Glutamatergic neuron (in vitro differentiated cells): ENCODE measurements at regions not wholly inside any gene's neighbourhood (a gene's known extent, or its start where the extent isn't known, plus 50 kb on each side); places are given as distances from the start of the nearest gene placed in this dataset.

Source experiments
- DNase-seq: peaks from one replicate; pipeline ENCODE4 v3.0.0; 2022
- H3K27ac Mint-ChIP-seq: one replicate; pipeline ENCODE4 v1.8.0; 2020; ENCODE audit warnings: mild to moderate bottlenecking, mixed read lengths, inconsistent platforms; ENCODE audit not compliant: unreplicated experiment
- H3K27me3 Mint-ChIP-seq: one replicate; pipeline ENCODE4 v1.8.0; 2020; ENCODE audit warnings: mild to moderate bottlenecking, moderate library complexity, mixed read lengths, inconsistent platforms; ENCODE audit not compliant: unreplicated experiment
- H3K36me3 Mint-ChIP-seq: one replicate; pipeline ENCODE4 v1.8.0; 2020; ENCODE audit warnings: mild to moderate bottlenecking, mixed read lengths, inconsistent platforms; ENCODE audit not compliant: unreplicated experiment
- H3K4me1 Mint-ChIP-seq: one replicate; pipeline ENCODE4 v1.8.0; 2020; ENCODE audit warnings: mild to moderate bottlenecking, low read depth, mixed read lengths, inconsistent platforms; ENCODE audit not compliant: unreplicated experiment
- H3K4me3 Mint-ChIP-seq: one replicate; pipeline ENCODE4 v1.8.0; 2020; ENCODE audit warnings: mild to moderate bottlenecking, mixed read lengths, inconsistent platforms; ENCODE audit not compliant: unreplicated experiment
- H3K9me3 Mint-ChIP-seq: one replicate; pipeline ENCODE4 v1.8.0; 2020; ENCODE audit warnings: mild to moderate bottlenecking, moderate library complexity, mixed read lengths, inconsistent platforms; ENCODE audit not compliant: unreplicated experiment
- TF ChIP-seq, protein P1 (sequence below): fragments of 200-600 bp; sonication (generic); IDR thresholded peaks from one replicate; pipeline ENCODE4 v1.5.0; 2021; ENCODE audit not compliant: partially characterized antibody, unreplicated experiment

DNA sequence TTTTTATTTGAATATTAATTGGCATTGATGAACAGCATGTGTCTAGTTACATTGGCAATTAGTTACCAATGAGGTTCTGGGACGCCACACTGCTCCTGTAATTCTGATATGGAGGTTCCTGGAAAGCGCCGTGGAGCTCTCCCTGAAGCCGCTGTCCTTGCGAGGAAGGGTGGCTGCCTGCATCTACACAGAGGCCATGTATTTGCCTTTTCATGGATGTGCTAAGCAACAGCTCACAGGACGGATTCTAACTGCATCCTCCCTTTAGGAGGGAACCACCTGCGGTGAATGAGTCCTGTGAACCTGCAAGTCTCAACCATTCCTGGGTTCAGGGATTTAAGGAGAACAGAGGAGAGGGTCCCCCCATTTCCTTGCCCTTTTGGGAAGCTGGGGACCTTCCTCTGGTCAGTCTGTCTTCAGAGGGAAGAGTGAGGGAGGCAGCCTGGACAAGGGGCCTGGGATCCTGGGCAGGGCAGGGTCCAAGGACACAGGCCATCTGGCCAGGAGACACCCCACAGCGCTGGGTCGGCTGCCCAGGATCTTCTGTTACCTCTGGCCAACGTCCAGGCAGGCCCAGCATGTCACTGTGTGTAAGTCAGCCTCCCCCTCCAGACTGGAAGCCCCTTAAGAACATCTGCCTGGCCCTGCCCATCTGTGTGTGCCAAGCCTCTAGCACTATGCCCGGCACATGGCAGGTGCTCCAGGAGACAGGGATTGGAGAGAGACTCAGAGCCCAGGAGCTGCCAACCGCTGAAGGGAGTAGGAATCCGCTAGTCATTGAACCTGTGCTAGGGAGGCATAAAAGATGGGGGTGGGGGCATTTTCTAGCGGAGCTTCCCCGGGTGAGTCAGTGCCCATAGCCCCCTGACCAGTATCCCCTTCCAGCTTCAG is 314.1 kb upstream of the TNRC6C start:
- peaks cover 9% of the 10 kb centered on the region for H3K9me3 Mint-ChIP-seq
- no peak overlapping the region for H3K4me3 Mint-ChIP-seq
- H3K4me1 Mint-ChIP-seq: peaks cover 3% of the 10 kb centered on the region
- no peak for DNase-seq
- TF ChIP-seq, protein P1, sequence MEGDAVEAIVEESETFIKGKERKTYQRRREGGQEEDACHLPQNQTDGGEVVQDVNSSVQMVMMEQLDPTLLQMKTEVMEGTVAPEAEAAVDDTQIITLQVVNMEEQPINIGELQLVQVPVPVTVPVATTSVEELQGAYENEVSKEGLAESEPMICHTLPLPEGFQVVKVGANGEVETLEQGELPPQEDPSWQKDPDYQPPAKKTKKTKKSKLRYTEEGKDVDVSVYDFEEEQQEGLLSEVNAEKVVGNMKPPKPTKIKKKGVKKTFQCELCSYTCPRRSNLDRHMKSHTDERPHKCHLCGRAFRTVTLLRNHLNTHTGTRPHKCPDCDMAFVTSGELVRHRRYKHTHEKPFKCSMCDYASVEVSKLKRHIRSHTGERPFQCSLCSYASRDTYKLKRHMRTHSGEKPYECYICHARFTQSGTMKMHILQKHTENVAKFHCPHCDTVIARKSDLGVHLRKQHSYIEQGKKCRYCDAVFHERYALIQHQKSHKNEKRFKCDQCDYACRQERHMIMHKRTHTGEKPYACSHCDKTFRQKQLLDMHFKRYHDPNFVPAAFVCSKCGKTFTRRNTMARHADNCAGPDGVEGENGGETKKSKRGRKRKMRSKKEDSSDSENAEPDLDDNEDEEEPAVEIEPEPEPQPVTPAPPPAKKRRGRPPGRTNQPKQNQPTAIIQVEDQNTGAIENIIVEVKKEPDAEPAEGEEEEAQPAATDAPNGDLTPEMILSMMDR: no peak
- no peak overlapping the region for H3K27ac Mint-ChIP-seq
- peaks cover 20% of the 10 kb centered on the region for H3K36me3 Mint-ChIP-seq
- H3K27me3 Mint-ChIP-seq: peaks cover 3% of the 10 kb centered on the region

GRCh38 chr17:77645072-77646045 is 313.1 kb upstream of the TNRC6C start:
- H3K36me3 Mint-ChIP-seq: peaks cover 22% of the 10 kb centered on the region
- no peak for DNase-seq
- peaks cover 11% of the 10 kb centered on the region for H3K9me3 Mint-ChIP-seq
- TF ChIP-seq, protein P1: no peak
- H3K27ac Mint-ChIP-seq: no peak overlapping the region
- peaks cover 4% of the 10 kb centered on the region for H3K27me3 Mint-ChIP-seq
- H3K4me1 Mint-ChIP-seq: peaks cover 10% of the 10 kb centered on the region
- H3K4me3 Mint-ChIP-seq: no peak overlapping the region

GRCh38 chr17:77646046-77646430 is 312.5 kb upstream of the TNRC6C start:
- Mint-ChIP-seq H3K9me3 (peaks cover 11% of the 10 kb centered on the region), H3K4me3 (no peak overlapping the region), H3K4me1 (peaks cover 14% of the 10 kb centered on the region), H3K27me3 (peaks cover 4% of the 10 kb centered on the region), H3K36me3 (peaks cover 25% of the 10 kb centered on the region), H3K27ac (no peak overlapping the region)
- no peak for DNase-seq
- TF ChIP-seq, protein P1: no peak

- Mint-ChIP-seq H3K36me3 (peaks cover 23% of the 10 kb centered on the region), H3K27ac (no peak overlapping the region), H3K9me3 (peaks cover 7% of the 10 kb centered on the region), H3K4me1 (peaks cover 18% of the 10 kb centered on the region), H3K4me3 (no peak overlapping the region), H3K27me3 (peaks cover 2% of the 10 kb centered on the region)
- no peak for DNase-seq
- TF ChIP-seq, protein P1: no peak
Observed at GRCh38 chr17:77647531-77647930, 311.0 kb upstream of the TNRC6C start.
